ENCODE measurements at regions not wholly inside any gene's neighbourhood (a gene's known extent, or its start where the extent isn't known, plus 50 kb on each side); places are given as distances from the start of the nearest gene placed in this dataset.

- FAIRE-seq: no peak
- BruUV-seq (replicated peaks): no TSS peak
- intact Hi-C loops (cut with micrococcal nuclease): no loop called here
- Histone ChIP-seq H3K27me3 (ENCODE audit: control insufficient read depth in 2 of 2, insufficient read depth in 2 of 2, low read length in 2 of 2) (no peaks in the 10 kb centered on the region), H3K9ac (replicated peaks; ENCODE audit: extremely low read depth, insufficient read depth, low read length) (no peak overlapping the region), H3K4me2 (ENCODE audit: insufficient read depth, low read length) (no peak overlapping the region), H4K20me1 (replicated peaks; ENCODE audit: control insufficient read depth, extremely low read depth, insufficient read depth, low read length) (no peaks in the 10 kb centered on the region), H2AFZ (ENCODE audit: low read depth, low read length) (no peak overlapping the region), H3K9me3 (replicated peaks; ENCODE audit: control insufficient read depth, insufficient read depth, low read length) (no peaks in the 10 kb centered on the region), H3K36me3 (ENCODE audit: control insufficient read depth in 2 of 2, extremely low read depth in 1 of 2, insufficient read depth in 2 of 2, low read length in 2 of 2) (no peaks in the 10 kb centered on the region), H3K79me2 (ENCODE audit: control insufficient read depth, insufficient read depth, low read length) (no peaks in the 10 kb centered on the region), H3K27ac (ENCODE audit: insufficient read depth, low read depth, low read length) (no peak overlapping the region), H3K9me1 (replicated peaks; ENCODE audit: control insufficient read depth, extremely low read depth, insufficient read depth, low read length) (no peaks in the 10 kb centered on the region), H3K4me3 (replicated peaks in 1 of 3; ENCODE audit: insufficient read depth in 1 of 3, low read depth in 1 of 3, low read length in 3 of 3) (no peak overlapping the region), H3K4me1 (ENCODE audit: control insufficient read depth, extremely low read depth, insufficient read depth, low read length) (no peaks in the 10 kb centered on the region)
- ChIA-PET POLR2A (no interaction called here), CTCF (no interaction called here)
- no peak for DNase-seq (ENCODE audit: low read depth, low spot score)
- dilution Hi-C loops (cut with MboI; ENCODE audit: extremely low pct_ligation_motif_present, low sequenced_read_pairs): no loop called here
- no peak for TF ChIP-seq EZH2 (IDR thresholded peaks at IDR 0.05; ENCODE audit: borderline replicate concordance, low read depth, low read length, severe bottlenecking)
- no peak for TF ChIP-seq POLR2AphosphoS5 (IDR thresholded peaks at IDR 0.05; ENCODE audit: insufficient read depth, low read depth, low read length)
- TF ChIP-seq MAX (IDR thresholded peaks at IDR 0.05; ENCODE audit: insufficient read depth, insufficient read length): no peak
- TF ChIP-seq JUN (IDR thresholded peaks at IDR 0.05; ENCODE audit: borderline replicate concordance, insufficient read depth, insufficient read length, low read depth): no peak
- TF ChIP-seq POLR2A (IDR thresholded peaks at IDR 0.05; ENCODE audit: low read depth, low read length): no peak
- no peak for TF ChIP-seq FOS (IDR thresholded peaks at IDR 0.05; ENCODE audit: borderline replicate concordance, insufficient read depth, low read length)
- TF ChIP-seq MYC (IDR thresholded peaks at IDR 0.05; ENCODE audit: low read depth, low read length): no peak
- TF ChIP-seq GATA2 (IDR thresholded peaks at IDR 0.05; ENCODE audit: insufficient read depth, insufficient read length, low read depth, low read length): no peak
- no peak for TF ChIP-seq CTCF (IDR thresholded peaks at IDR 0.05; ENCODE audit: extremely low read depth in 1 of 2, insufficient read depth in 1 of 2, low read depth in 1 of 2, low read length in 2 of 2)
Observed at GRCh38 chr17:79478051-79478461, 132.8 kb downstream of the RBFOX3 start.
